GM21367 (cell line): ENCODE measurements at regions not wholly inside any gene's neighbourhood (a gene's known extent, or its start where the extent isn't known, plus 50 kb on each side); places are given as distances from the start of the nearest gene placed in this dataset.

Experiments
- ATAC-seq: cut with Tn5 transposase; IDR thresholded peaks from one replicate; pipeline ENCODE4 v1.9.1; 2021; ENCODE audit not compliant: unreplicated experiment

DNA sequence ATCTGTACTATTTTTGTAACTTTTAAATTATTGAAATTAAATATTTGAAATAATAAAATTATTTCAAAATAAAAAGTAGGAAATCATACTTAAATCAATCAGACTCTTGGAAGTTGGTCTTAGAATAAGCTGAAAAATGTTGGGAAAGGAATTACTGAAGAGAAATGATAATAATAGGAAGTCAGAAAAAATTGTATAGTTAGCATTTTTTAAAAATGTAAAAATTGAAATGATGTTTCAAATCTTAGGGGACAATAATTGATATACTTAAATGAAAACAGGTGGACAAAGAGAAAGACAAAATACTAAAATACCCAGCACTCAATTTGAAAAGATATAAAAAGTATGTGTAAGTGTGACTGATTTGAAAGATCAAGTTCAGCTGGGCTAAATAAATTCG lies 186.1 kb downstream of the BMP2 start:
- no peak for ATAC-seq

DNA sequence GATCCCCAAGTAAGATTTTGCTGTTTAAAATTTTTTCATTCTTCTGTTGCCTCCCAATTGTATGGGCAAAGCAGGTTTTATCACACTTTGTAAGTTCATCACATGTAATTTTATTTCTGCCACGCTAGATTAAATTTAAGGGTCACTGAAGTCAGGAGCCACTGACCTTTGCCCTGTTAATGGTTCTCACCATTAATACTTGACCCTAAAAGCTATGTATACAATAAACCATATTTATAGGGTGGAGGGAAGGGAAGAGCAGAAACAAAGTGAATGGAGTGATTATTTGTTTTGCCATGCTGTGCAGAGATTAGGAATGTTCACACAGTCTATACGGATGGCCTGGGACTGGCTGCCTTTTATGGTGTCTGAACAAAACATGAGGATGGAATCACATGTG lies 186.7 kb downstream of the BMP2 start:
- ATAC-seq = no peak

DNA sequence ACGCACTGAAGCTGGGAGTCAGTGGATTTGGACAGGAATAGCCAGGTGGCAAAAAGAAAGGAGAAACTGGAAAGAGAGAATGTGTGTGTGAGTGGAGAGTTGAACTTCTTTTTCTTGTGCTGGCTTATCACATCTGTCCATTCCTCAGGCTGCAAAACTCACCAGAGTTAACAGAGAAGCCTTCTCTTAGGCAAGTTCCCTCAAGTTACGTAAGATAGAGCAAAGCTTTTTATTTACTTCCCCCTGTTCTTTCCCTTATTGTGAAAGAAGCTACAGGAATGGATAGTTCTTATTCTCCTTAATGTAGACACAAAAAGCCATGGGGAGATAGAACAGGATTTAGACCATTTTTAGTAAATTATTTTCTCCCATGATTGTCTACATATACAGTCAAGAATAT lies 188.6 kb downstream of the BMP2 start:
- ATAC-seq = no peak

DNA sequence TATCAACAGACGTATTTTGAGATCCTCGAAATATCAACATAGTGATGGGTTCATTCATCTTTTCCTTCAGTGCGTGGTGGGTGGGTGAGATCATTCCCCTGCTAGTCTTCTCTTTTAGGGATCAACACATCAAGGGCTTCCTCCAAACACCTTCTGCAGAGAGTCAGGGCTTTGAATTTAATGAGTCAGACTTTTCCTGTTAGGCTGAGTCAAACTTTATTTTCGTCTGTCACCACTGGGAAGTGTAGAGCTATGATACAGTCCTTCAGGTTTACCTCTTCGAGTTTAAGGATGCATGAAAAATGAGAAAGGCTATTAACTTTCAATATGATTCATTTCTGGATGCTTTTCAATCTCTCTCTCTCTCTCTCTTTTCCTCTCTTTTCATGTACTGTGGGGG lies 189.1 kb downstream of the BMP2 start:
- no peak for ATAC-seq

DNA sequence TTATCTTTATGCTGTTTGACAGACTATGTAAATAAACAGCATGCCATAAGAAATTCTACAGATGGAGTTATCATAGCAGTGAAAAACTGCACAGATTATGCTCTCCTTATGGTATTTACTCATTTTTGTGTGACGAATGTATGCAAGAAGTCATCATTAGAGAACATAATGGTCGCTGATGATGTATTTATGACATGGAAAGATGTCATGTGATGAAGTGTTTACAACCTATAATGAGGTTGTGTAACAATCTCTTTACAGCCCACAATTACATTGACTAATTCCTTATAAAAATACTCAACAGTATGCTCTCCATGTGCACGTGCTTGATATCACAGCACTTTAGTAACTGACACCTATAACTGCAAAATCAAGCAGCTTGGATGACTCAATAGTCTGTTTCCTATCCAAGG lies 192.4 kb downstream of the BMP2 start:
- ATAC-seq = no peak

DNA sequence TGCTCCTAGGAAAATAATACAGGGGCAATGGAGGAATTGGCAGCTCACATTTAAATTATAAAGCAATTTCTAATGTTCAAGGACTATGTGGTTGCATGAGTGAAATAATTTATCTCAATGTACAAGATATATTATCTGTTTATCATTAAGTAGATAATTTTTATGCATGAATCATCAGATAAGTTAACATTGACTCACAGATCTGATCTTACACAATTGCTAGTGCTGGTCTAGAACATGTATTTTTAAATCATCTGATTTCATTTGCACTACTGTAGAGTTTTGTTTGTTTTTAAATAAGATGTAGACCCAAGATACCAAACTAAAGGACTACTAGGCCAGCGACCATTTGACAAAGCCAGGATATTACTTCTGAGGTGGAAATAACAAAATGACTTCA lies 199.2 kb downstream of the BMP2 start:
- ATAC-seq = no peak

DNA sequence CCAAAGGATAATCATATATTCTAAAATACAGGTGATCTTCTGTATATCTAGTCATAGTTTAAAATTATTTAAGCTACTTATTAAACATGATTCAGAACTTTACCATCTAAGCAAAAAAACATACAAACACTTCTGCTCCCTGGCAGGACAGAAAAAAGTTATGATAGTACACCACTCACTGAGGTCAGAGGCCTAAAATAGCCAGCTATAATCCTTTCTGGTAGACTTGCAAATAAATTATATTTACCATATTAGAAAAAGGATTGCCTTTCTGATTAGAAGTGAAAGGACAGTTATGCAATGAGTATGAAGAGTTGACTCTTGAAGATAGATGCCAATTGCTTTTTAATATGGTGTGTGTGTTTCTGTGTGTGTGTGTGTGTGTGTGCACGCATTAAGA lies 207.4 kb downstream of the BMP2 start:
- no peak for ATAC-seq

DNA sequence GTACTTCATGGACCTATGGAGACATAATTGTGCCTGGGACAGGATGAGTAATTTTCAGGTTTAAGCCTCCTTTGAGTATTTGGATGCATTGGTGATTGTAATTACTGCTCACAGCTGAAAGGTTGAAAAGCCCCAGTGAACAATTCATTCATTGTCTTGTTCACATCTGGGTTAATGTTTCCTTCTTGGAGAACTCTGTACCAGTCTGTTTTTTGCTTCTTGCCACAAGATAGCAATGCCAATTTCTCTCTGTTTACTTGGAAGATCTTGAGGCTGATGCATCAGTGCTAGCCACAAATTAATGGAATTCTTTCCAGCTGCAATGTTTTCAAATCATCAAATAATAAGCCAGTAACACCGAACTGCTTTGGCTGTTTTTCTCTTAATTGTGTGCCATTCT lies 207.8 kb downstream of the BMP2 start:
- ATAC-seq = no peak

DNA sequence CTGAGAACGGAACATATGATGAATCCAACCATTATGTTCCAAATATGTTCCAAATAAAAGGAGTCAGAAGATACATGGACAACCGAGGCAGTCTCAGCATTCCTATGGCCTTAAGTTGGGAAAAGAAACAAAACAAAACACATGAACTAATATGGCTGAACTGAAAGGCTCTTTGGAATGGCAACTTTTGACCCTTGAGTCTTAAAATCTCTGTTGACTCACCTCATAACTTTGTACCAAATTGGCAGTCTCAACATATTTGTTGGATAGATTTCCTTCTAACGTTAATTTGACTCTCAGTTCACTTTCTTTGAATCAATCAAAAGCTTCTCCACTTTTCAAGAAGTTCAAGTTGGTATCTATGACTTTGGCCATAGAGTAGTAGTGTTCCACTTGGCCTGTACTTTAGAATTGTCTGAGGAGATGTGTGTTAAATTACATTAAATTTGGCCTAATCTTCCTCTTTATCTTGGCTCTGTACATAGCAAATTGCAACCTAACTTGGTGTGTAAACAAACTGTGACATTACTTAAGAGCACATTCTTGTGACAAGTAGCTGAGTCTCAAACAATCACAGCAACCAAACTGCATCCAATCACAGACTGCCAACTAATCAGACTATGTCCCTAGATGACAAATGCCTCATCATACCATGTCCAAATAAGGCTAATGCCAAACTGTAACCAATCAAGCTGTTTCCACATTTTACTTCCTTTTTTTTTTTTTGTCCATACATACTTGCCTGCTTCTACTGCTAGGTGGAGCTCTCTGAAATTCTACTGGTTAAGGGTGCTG lies 208.8 kb downstream of the BMP2 start:
- no peak for ATAC-seq

DNA sequence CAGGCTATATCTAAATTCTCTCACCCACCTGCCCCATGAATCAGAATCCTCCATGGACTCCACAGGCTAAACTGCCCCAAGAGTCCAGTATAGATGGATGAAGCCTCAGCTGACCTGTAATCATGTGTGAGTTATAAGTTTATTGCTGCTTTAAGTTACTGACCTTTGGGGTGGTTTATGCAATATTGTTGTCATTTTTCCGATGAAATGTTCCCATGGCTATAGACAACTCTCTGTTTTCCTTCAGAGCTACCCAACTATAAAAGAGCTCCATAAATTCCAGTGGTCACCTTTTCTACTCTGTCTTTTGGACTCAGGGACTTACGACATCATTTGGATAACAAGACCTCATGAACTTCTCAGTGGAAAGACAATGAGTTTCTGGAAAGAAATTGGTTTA lies 212.1 kb downstream of the BMP2 start:
- ATAC-seq = no peak

DNA sequence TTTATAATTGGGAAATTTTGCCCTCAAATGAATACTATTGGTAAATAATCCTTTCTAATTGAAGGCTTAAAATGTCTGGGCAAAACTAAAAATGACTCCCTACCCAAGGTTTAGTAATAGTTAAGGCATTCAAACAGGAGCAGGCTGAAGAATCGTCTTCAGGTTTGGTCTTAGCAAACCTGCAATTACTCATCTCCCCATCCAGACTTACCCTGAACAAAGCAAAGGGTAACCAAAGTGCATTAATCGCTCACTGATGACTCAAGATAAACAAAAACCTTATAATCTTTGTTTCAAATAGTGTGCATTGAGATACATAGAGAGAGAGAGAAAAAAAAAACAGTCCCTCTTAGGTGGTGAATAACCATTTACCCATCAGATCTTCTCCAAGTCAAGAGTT lies 225.5 kb downstream of the BMP2 start:
- no peak for ATAC-seq

DNA sequence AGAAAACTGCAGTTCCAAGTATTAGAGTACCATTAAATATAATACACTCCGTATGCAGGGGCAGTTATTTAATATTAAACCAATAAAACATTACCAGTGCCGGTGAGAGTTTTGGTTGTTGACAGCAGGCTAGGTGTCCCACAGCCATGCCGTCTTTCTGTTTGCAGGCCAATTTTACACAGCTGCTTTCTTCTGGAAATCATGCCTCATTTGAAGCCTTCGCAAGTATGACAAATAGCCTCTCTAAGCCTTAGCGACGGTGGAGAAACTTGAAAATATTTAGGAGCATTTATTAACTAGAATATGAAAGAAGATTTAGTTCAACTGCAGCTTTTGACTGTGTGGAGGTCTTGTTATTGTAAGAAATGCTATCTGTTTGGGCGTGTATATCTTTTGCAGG lies 226.0 kb downstream of the BMP2 start:
- ATAC-seq = no peak

DNA sequence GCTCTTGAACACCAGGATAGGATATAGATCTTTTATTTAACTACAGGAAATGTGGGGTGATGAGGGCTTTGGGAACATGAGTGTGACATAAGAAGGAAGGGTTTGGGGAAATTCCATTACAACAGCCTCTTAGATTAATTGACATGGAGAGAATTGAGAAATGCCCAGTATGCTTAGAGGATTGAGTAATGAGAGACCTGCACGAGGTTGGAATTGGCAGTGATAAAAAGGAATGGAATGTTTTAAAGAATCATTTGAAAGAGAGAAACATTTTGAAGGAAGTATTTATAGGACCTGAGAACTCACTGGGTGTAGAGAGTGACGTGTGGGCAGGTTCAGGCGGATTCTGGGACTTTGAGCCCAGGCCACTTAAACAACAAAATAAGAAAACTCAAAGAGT lies 227.0 kb downstream of the BMP2 start:
- no peak for ATAC-seq

DNA sequence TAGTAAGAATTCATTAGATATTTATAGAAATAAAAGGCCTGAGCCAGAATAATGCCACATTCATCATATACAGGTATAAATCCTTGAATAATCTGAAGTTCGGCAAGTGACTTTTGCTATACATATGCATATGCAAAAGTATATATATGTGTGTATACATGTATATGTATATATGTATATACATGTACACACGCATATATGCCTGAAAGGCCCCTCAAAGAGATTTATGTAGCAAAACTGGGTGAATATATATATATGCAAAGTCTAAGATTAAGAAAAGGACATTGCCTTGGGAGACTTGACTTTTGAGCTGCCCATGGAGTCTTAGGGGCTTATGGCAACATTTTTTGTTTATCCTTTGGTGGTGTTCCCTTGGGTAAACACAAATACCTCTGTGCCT lies 231.4 kb downstream of the BMP2 start:
- ATAC-seq = no peak

DNA sequence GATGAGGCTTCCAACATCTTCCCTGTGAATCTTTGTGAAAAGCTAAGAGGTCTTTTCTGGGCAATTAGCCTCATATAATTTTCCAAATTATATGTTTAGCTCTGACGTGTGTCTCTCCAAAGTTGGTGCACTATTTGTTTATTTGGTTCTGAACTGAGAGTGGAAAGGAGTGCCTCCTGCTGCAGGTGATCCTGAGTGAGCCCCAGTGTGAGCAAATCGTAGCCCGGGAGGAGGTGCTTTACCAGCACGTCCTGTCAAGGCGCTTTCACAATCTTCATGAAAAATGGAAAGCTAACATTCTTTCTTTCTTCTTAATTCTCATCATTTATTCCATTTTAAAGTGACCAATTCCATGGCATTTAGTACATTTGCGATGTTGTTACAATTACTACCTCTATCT lies 231.9 kb downstream of the BMP2 start:
- ATAC-seq = no peak

DNA sequence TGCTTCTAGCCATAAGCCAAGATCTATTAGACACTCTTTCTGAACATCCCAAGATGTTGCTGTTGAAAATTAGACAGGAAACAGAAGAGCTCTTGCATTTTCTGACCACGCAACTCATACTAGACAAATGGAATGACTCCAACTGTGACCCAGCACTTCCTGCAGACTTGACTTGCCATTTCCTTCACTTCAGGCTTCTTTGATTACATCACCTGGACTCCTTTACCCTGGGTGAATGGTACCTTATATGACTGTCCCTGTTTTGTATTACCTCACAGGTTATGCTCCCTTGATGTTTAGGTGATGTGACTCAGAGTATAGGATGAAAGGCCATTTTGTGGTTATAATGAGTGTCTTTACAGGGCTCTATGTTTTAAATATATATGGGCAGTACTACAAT lies 236.1 kb downstream of the BMP2 start:
- ATAC-seq = no peak

DNA sequence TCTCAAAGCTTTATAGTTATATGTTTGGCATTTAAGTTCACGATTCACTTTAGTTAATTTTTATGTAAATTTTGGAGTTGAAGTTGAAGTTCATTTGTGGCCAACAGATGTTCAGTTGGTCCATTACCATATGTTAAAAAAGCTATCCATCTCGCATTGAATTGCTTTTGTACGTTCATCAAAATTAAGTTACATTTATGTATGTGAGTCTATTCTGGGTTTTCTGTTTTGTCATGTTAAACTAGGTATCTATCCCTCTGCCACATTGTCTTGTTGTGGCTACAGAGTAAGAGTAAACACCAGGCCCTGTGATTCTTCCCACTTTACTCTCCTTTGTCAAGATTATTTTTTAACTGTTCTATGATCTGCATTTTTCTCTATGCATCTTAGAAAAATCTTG lies 237.3 kb downstream of the BMP2 start:
- no peak for ATAC-seq

DNA sequence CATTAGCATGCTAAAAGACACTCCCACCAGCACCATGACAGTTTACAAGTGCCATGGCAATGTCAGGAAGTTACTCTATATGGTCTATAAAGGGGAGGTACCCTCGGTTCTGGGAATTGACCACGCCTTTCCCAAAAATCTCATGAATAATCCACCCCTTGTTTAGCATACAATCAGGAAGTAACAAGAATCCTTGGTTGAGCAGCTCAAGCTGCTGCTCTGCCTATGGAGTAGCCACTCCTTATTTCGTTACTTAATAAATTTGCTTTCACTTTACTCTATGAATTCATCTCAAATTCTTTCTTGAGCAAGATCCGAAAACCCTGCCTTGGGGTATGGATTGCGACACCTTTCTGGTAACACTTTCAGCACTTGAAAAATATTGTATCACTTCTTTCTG lies 243.0 kb downstream of the BMP2 start:
- no peak for ATAC-seq

DNA sequence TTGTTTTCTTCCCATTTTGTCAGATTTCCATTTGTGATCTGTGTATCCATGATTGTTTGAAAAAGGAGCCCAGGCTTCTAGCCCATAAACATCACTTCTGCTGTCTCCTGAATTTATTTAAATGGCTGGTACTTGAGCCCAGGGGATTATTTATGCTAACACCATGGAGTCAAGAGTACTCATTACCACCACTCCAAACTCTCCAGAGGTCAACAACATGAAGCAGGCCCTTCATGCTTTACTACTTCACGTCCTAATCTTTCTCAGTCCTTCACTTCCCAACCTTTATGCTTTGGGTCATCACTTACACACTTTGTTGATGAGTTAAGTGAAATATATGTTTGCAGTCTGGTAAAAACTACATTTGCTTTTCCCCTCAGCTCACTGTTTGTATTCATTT lies 247.8 kb downstream of the BMP2 start:
- no peak for ATAC-seq

DNA sequence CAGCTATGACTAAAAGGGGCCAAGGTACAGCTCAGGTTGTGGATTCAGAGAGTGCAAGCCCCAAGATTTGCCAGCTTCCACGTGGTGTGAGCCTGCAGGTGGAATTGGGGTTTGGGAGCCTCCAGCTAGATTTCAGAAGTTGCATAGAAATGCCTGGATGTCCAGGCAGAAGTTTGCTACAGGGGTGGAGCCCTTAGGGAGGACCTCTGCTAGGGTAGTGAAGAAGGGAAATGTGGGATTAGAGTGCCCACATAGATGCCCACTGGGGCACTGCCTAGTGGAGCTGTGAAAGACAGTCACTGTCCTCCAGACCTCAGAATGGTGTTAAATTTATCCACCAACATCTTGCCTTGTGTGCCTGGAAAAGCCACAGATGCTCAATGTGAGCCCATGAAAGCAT lies 255.1 kb downstream of the BMP2 start:
- no peak for ATAC-seq

DNA sequence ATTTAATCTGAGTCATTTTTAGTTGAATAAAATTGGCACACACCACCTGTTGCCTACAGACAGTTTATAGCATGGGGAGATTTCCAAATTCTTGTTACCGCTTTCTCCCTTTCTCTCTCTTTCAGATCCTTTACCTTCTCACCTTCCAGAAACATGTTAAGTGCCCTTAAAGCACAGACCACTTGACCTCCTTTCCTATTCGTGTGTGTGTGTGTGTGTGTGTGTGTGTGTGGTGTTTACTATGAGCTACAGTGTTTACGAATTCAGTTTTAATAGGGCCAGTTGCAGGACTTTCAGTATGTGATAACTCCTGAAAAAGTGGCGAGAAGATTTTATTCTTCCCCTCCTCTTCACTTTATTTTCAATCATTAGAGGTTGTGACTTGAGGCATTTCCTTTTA lies 258.1 kb downstream of the BMP2 start:
- no peak for ATAC-seq

DNA sequence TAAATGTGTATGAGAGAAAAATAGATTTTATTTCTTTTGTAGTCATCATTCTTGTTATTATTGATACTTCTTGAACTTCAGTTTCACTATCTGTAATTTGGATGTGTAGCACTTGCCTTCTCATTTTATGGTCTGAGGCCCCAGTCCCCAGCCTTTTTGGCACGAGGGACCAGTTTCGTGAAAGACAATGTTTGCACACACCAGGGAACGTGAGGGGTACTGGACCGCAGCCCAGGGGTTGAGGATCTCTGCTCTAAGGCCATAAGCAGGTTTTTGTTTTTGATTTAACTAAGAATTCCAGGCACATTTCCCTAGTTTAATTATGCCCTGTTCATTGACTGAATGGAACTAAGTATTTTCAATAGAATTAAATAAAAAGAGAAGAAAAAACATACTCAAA lies 261.5 kb downstream of the BMP2 start:
- no peak for ATAC-seq

DNA sequence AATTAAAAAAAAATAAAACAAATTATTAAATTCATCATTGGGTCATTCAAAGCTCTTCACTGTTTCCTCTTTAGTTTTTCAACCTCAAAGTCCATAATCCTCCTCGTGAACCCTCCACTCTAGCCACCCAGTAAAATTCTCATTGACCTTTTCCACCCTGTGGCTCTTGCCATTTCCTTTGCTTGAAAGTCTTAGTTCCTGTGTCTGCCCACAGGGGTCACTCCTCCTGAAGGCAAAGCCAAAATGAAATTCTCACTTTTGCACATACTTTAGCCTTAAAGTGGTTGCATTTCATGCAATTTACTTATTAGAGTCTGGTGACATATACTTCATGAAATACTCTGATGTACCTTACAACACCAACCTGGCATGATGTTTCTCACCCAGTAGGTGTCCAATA lies 263.7 kb downstream of the BMP2 start:
- ATAC-seq = no peak
